ENCODE measurements at regions not wholly inside any gene's neighbourhood (a gene's known extent, or its start where the extent isn't known, plus 50 kb on each side); places are given as distances from the start of the nearest gene placed in this dataset.

DNA sequence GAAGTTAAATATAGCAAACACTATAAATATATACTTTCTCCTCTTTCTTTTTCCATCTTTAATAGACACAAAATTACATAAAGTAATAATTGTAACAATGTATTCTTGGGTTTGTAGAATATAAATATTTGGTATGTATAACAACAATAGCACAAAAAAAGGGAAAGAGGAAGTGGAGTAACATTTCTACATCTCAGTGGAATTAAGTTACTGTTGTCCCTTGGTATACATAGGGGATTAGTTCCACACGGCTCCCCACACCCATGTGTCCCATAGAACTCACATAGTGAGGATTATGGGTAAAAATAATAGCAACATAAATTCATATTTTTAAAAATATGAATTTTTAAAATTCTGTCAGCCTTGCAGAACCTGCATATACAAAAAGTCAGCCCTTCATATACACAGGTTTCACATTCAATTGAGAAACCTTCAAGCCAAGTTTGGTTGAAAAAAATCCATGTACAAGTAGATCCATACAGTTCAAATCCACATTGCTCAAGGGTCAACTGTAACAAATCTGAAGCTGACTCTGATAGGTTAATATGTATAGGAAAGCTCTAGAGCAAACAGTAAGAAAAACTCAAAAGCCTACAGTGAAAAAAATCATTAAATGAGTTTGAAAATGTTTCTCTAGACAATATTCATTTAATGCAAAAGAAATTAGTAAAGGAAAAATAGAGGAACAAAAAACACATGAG lies 92.4 kb downstream of the HYCC1 start:
- Histone ChIP-seq H3K36me3 (ENCODE audit: control insufficient read depth in 2 of 3, insufficient read depth in 3 of 3, low read length in 3 of 3) (no peaks in the 10 kb centered on the region), H3K27me3 (ENCODE audit: control insufficient read depth in 2 of 2, insufficient read depth in 2 of 2, low read length in 2 of 2) (no peaks in the 10 kb centered on the region), H3K4me1 (ENCODE audit: control insufficient read depth in 2 of 2, insufficient read depth in 2 of 2, low read length in 2 of 2) (no peaks in the 10 kb centered on the region), H3K27ac (ENCODE audit: low read depth, low read length) (no peak overlapping the region), H3K9me3 (ENCODE audit: control insufficient read depth in 2 of 3, low read length in 3 of 3) (no peaks in the 10 kb centered on the region), H3K4me3 (ENCODE audit: low read length) (no peak overlapping the region)
- Mint-ChIP-seq H3K36me3 (peaks cover 5 to 19% (median 11%) of the 10 kb centered on the region in 5 donors), H3K27ac (no peak overlapping the region), H3K4me1 (no peaks in the 10 kb centered on the region), H3K9me3 (peaks cover 0 to 24% (median 5%) of the 10 kb centered on the region in 11 donors), H3K27me3 (peaks cover 0 to 15% (median 2%) of the 10 kb centered on the region in 5 donors), H3K4me3 (no peak overlapping the region)
- POLR2A ChIA-PET: no interaction called here
- DNase-seq: no peak
- intact Hi-C loops (cut with micrococcal nuclease): no loop called here
- CTCF ChIA-PET: no interaction called here
- no peak for ATAC-seq

DNA sequence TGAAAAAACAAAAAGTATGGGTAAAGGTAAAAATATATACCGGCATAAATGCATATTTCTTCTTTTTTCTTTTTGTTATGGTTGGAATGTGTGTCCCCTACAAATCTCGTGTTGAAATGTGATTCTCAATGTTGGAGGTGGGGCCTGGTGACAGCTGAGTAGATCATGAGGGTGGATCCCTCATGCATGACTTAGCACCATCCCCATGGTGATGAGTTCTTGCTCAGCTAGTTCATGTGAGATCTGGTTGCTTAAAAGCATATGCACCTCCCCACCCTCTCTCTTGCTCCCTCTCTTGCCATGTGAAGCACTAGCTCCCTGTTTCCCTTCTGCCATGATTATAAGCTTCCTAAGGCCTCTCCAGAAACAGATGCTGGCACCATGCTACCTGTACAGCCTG lies 93.3 kb downstream of the HYCC1 start:
- Histone ChIP-seq H3K4me1 (ENCODE audit: control insufficient read depth in 2 of 2, insufficient read depth in 2 of 2, low read length in 2 of 2) (no peaks in the 10 kb centered on the region), H3K4me3 (ENCODE audit: low read length) (no peak overlapping the region), H3K36me3 (ENCODE audit: control insufficient read depth in 2 of 3, insufficient read depth in 3 of 3, low read length in 3 of 3) (no peaks in the 10 kb centered on the region), H3K27me3 (ENCODE audit: control insufficient read depth in 2 of 2, insufficient read depth in 2 of 2, low read length in 2 of 2) (no peaks in the 10 kb centered on the region), H3K27ac (ENCODE audit: low read depth, low read length) (no peak overlapping the region), H3K9me3 (ENCODE audit: control insufficient read depth in 2 of 3, low read length in 3 of 3) (no peaks in the 10 kb centered on the region)
- Mint-ChIP-seq H3K4me3 (no peak overlapping the region), H3K36me3 (peaks cover 5 to 19% (median 11%) of the 10 kb centered on the region in 5 donors), H3K9me3 (peaks cover 0 to 24% (median 5%) of the 10 kb centered on the region in 11 donors), H3K27ac (no peak overlapping the region), H3K4me1 (no peaks in the 10 kb centered on the region), H3K27me3 (peaks cover 0 to 15% (median 0%) of the 10 kb centered on the region in 5 donors)
- CTCF ChIA-PET: no interaction called here
- POLR2A ChIA-PET: no interaction called here
- intact Hi-C loops (cut with micrococcal nuclease): no loop called here
- DNase-seq (no peak), ATAC-seq (no peak)

DNA sequence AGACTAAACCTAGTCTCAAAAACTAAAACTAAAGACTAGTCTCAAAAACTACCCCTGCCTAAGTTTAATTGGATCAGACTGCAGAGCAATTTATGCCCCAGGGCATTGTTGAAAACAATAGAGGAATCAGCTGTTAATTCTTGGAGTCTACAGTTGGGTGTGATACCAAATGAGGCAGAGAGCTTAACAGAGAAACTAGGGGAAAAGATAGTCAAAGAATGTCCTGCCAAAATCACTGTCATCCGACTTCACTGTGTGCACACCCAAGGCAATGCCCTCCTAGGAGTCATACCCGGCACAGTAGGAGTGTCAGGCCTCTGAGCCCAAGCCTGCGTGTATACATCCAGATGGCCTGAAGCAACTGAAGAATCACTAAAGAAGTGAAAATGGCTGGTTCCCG lies 90.5 kb upstream of the TOMM7 start:
- Mint-ChIP-seq H3K4me1 (no peaks in the 10 kb centered on the region), H3K9me3 (peaks cover 0 to 12% (median 5%) of the 10 kb centered on the region in 11 donors), H3K27me3 (no peaks in the 10 kb centered on the region), H3K4me3 (no peak overlapping the region), H3K36me3 (peaks cover 0 to 10% (median 9%) of the 10 kb centered on the region in 5 donors), H3K27ac (no peak overlapping the region)
- H3K4me3 ChIP-seq (ENCODE audit: low read length): no peak overlapping the region
- H3K27ac ChIP-seq (ENCODE audit: low read depth, low read length): no peak overlapping the region
- intact Hi-C loops (cut with micrococcal nuclease): no loop called here
- H3K9me3 ChIP-seq (ENCODE audit: control insufficient read depth in 2 of 3, low read length in 3 of 3): no peaks in the 10 kb centered on the region
- ChIA-PET CTCF (no interaction called here), POLR2A (no interaction called here)
- DNase-seq (no peak), ATAC-seq (no peak)
- no peaks in the 10 kb centered on the region for H3K27me3 ChIP-seq (ENCODE audit: control insufficient read depth in 2 of 2, insufficient read depth in 2 of 2, low read length in 2 of 2)
- H3K4me1 ChIP-seq (ENCODE audit: control insufficient read depth in 2 of 2, insufficient read depth in 2 of 2, low read length in 2 of 2): no peaks in the 10 kb centered on the region
- no peaks in the 10 kb centered on the region for H3K36me3 ChIP-seq (ENCODE audit: control insufficient read depth in 2 of 3, insufficient read depth in 3 of 3, low read length in 3 of 3)

DNA sequence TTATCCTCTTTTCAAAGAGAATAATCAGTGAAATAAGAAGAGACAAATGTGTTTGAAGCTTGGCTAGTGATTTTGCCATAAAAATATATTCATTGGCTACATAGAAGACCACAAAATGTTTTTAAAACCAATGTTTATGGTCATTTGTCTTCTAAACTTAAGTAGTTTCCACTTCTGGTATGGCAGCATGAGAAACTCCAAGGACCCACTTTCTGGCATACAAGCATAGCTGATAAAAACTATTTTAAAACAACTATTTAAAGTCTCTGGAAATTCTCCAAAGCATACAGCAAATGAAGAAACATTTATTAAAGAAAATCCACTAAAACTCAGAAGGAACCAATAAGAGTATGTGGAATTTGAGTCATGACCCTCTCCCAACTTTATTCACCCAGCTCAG lies 89.2 kb upstream of the TOMM7 start:
- H3K27me3 ChIP-seq (ENCODE audit: control insufficient read depth in 2 of 2, insufficient read depth in 2 of 2, low read length in 2 of 2): no peaks in the 10 kb centered on the region
- no peak overlapping the region for H3K27ac Mint-ChIP-seq
- intact Hi-C loops (cut with micrococcal nuclease): no loop called here
- no peaks in the 10 kb centered on the region for H3K4me1 Mint-ChIP-seq
- H3K9me3 ChIP-seq (ENCODE audit: control insufficient read depth in 2 of 3, low read length in 3 of 3): no peaks in the 10 kb centered on the region
- no peak overlapping the region for H3K27ac ChIP-seq (ENCODE audit: low read depth, low read length)
- peaks cover 0 to 12% (median 5%) of the 10 kb centered on the region in 11 donors for H3K9me3 Mint-ChIP-seq
- POLR2A ChIA-PET: no interaction called here
- H3K4me3 Mint-ChIP-seq: no peak overlapping the region
- H3K4me1 ChIP-seq (ENCODE audit: control insufficient read depth in 2 of 2, insufficient read depth in 2 of 2, low read length in 2 of 2): no peaks in the 10 kb centered on the region
- CTCF ChIA-PET: no interaction called here
- ATAC-seq (no peak), DNase-seq (no peak)
- H3K36me3 Mint-ChIP-seq: peaks cover 0 to 10% (median 9%) of the 10 kb centered on the region in 5 donors
- no peak overlapping the region for H3K4me3 ChIP-seq (ENCODE audit: low read length)
- no peaks in the 10 kb centered on the region for H3K27me3 Mint-ChIP-seq
- no peaks in the 10 kb centered on the region for H3K36me3 ChIP-seq (ENCODE audit: control insufficient read depth in 2 of 3, insufficient read depth in 3 of 3, low read length in 3 of 3)

DNA sequence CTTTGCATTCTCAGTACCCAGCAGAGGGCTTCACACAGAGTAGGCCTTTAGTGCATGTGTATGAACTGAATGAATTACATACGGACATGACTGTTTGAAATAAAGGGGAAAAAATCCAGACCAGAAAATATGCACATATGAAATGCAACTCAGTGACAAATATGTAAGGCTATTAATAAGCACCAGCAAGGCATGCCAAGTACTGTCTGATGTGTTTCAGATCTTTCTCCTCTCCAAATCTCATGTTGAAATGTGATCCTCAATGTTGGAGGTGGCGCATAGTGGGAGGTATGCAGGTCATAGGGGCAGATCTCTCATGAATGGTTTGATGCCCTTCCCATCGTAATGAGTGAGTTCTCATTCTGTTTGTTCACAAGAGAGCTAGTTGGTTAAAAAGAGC lies 87.3 kb upstream of the TOMM7 start:
- DNase-seq: no peak
- no peaks in the 10 kb centered on the region for H3K36me3 ChIP-seq (ENCODE audit: control insufficient read depth in 2 of 3, insufficient read depth in 3 of 3, low read length in 3 of 3)
- Mint-ChIP-seq H3K27me3 (no peaks in the 10 kb centered on the region), H3K27ac (no peak overlapping the region), H3K36me3 (peaks cover 0 to 10% (median 9%) of the 10 kb centered on the region in 5 donors), H3K4me1 (no peaks in the 10 kb centered on the region), H3K4me3 (no peak overlapping the region), H3K9me3 (peaks cover 0 to 10% (median 4%) of the 10 kb centered on the region in 11 donors)
- H3K4me1 ChIP-seq (ENCODE audit: control insufficient read depth in 2 of 2, insufficient read depth in 2 of 2, low read length in 2 of 2): no peaks in the 10 kb centered on the region
- no peak overlapping the region for H3K4me3 ChIP-seq (ENCODE audit: low read length)
- no peaks in the 10 kb centered on the region for H3K9me3 ChIP-seq (ENCODE audit: control insufficient read depth in 2 of 3, low read length in 3 of 3)
- ChIA-PET POLR2A (no interaction called here), CTCF (no interaction called here)
- H3K27ac ChIP-seq (ENCODE audit: low read depth, low read length): no peak overlapping the region
- ATAC-seq: no peak
- intact Hi-C loops (cut with micrococcal nuclease): no loop called here
- no peaks in the 10 kb centered on the region for H3K27me3 ChIP-seq (ENCODE audit: control insufficient read depth in 2 of 2, insufficient read depth in 2 of 2, low read length in 2 of 2)

DNA sequence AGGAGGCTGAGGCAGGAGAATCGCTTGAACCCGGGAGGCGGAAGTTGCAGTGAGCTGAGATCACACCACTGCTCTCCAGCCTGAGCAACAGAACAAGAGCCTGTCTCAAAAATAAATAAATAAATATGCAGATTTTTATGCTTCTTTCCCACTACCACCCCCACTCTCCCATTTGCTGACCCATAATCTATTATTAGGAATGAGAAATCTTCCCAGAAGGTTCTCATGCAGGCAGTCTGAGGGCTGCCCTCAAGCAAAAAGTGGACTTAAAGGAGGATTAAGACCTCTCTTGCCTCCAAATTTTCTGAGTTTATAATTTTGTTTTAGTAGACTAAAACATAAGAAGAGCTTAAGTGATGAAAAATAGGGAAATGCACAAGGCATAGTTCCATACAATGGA lies 85.2 kb upstream of the TOMM7 start:
- H3K36me3 Mint-ChIP-seq: peaks cover 0 to 6% (median 4%) of the 10 kb centered on the region in 5 donors
- CTCF ChIA-PET: interaction anchor here (1.1 kb wide), 1 partner anchor 148 kb away, joined by 3 read pairs; no protein-coding TSS in a partner anchor
- no peak overlapping the region for H3K27ac ChIP-seq (ENCODE audit: low read depth, low read length)
- no peaks in the 10 kb centered on the region for H3K27me3 ChIP-seq (ENCODE audit: control insufficient read depth in 2 of 2, insufficient read depth in 2 of 2, low read length in 2 of 2)
- no peaks in the 10 kb centered on the region for H3K4me1 Mint-ChIP-seq
- no peaks in the 10 kb centered on the region for H3K9me3 ChIP-seq (ENCODE audit: control insufficient read depth in 2 of 3, low read length in 3 of 3)
- no peaks in the 10 kb centered on the region for H3K36me3 ChIP-seq (ENCODE audit: control insufficient read depth in 2 of 3, insufficient read depth in 3 of 3, low read length in 3 of 3)
- DNase-seq (no peak), ATAC-seq (no peak)
- POLR2A ChIA-PET: no interaction called here
- H3K4me3 Mint-ChIP-seq: no peak overlapping the region
- no peak overlapping the region for H3K4me3 ChIP-seq (ENCODE audit: low read length)
- no peak overlapping the region for H3K27ac Mint-ChIP-seq
- peaks cover 0 to 1% (median 0%) of the 10 kb centered on the region in 5 donors for H3K27me3 Mint-ChIP-seq
- H3K4me1 ChIP-seq (ENCODE audit: control insufficient read depth in 2 of 2, insufficient read depth in 2 of 2, low read length in 2 of 2): no peaks in the 10 kb centered on the region
- H3K9me3 Mint-ChIP-seq: peaks cover 0 to 2% (median 0%) of the 10 kb centered on the region in 11 donors
- intact Hi-C loops (cut with micrococcal nuclease): no loop called here

DNA sequence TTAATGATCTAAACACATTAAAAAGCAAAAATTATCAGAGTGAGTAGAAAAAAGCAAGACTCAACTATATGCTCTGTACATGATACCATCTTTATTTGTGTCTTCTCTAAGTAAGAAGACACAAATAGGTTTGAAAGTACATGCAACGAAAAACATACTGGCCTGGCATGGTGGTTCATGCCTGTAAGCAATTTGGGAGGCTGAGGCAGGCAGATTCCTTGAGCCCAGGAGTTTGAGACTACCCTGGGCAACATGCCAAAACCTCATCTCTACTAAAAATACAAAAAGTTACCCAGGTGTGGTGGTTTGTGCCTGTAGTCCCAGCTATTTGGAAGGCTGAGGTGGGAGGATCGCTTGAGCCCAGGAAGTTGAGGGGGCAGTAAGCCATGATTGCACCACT lies 78.1 kb upstream of the TOMM7 start:
- H3K36me3 ChIP-seq (ENCODE audit: control insufficient read depth in 2 of 3, insufficient read depth in 3 of 3, low read length in 3 of 3): no peaks in the 10 kb centered on the region
- peaks cover 0 to 4% (median 0%) of the 10 kb centered on the region in 5 donors for H3K36me3 Mint-ChIP-seq
- H3K27ac ChIP-seq (ENCODE audit: low read depth, low read length): no peak overlapping the region
- H3K4me1 ChIP-seq (ENCODE audit: control insufficient read depth in 2 of 2, insufficient read depth in 2 of 2, low read length in 2 of 2): no peaks in the 10 kb centered on the region
- no peak overlapping the region for H3K27ac Mint-ChIP-seq
- intact Hi-C loops (cut with micrococcal nuclease): no loop called here
- H3K4me3 Mint-ChIP-seq: no peak overlapping the region
- no peak for DNase-seq
- ATAC-seq: no peak
- ChIA-PET POLR2A (no interaction called here), CTCF (no interaction called here)
- H3K27me3 ChIP-seq (ENCODE audit: control insufficient read depth in 2 of 2, insufficient read depth in 2 of 2, low read length in 2 of 2): no peaks in the 10 kb centered on the region
- no peak overlapping the region for H3K4me3 ChIP-seq (ENCODE audit: low read length)
- no peaks in the 10 kb centered on the region for H3K9me3 ChIP-seq (ENCODE audit: control insufficient read depth in 2 of 3, low read length in 3 of 3)
- peaks cover 0 to 11% (median 0%) of the 10 kb centered on the region in 7 donors for H3K4me1 Mint-ChIP-seq
- peaks cover 0 to 2% (median 0%) of the 10 kb centered on the region in 11 donors for H3K9me3 Mint-ChIP-seq
- H3K27me3 Mint-ChIP-seq: peaks cover 0 to 13% (median 12%) of the 10 kb centered on the region in 5 donors
